Erythroblast (primary cell): ENCODE measurements at regions not wholly inside any gene's neighbourhood (a gene's known extent, or its start where the extent isn't known, plus 50 kb on each side); places are given as distances from the start of the nearest gene placed in this dataset.

Experiments used
- GATA1 ChIP-seq: IDR thresholded peaks from 2 replicates; pipeline ENCODE4 v1.6.1; 2011; ENCODE audit warnings: low read depth, mild to moderate bottlenecking, control low read depth, low read length, moderate library complexity
- POLR2A ChIP-seq: IDR thresholded peaks from 2 replicates; pipeline ENCODE4 v1.6.1; 2011; ENCODE audit warnings: mild to moderate bottlenecking, low read length

DNA sequence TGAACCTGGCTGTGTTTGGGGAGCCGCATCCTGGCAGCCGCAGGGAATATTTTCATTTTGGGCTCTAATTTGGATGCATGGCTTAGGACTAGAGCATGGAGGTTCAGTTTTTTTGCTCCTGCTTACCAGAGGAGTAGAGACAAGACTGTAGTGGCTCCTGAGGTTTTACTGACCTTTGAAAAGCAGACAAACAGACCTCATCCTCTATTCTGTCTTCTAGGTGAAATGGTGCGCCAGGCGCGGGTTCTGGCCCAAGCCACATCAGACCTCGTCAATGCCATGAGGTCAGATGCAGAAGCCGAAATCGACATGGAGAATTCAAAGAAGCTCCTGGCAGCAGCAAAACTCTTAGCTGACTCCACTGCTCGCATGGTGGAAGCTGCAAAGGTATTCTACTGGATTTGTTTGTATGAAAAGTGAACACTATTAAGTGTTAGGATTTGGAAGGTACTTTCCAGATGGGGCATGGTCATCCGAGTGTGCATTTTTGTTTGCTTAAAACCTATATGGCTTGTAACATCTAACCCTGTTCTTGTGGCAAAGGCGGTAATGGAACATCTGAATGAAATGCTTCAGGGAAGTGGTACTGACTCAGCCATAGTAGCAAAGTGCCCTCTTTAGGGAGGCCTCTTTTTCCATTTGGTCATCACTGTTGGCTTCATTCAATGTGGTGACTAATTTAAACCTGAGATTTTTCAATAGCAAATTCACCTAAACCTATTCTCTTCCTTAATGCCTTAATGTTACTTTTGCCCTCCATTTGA is 330.7 kb upstream of the TPM1 start:
- TF ChIP-seq POLR2A (no peak), GATA1 (no peak)
